ENCODE measurements at regions not wholly inside any gene's neighbourhood (a gene's known extent, or its start where the extent isn't known, plus 50 kb on each side); places are given as distances from the start of the nearest gene placed in this dataset.

GRCh38 chr10:129055225-129055624 is 411.8 kb upstream of the MGMT start:
- Histone ChIP-seq H3K4me3 (replicated peaks; ENCODE audit: low read depth, low read length) (no peak overlapping the region), H3K36me3 (ENCODE audit: control insufficient read depth, insufficient read depth, low read length) (no peaks in the 10 kb centered on the region), H3K27me3 (replicated peaks; ENCODE audit: control insufficient read depth, insufficient read depth, low read length) (no peaks in the 10 kb centered on the region)
- DNase-seq (ENCODE audit: extremely low read depth, insufficient read length): no peak
- no peak for TF ChIP-seq CTCF (IDR thresholded peaks at IDR 0.05; ENCODE audit: insufficient read depth, low read length, poor library complexity, severe bottlenecking)

GRCh38 chr10:129055986-129056385 is 411.1 kb upstream of the MGMT start:
- Histone ChIP-seq H3K27me3 (replicated peaks; ENCODE audit: control insufficient read depth, insufficient read depth, low read length) (no peaks in the 10 kb centered on the region), H3K36me3 (ENCODE audit: control insufficient read depth, insufficient read depth, low read length) (no peaks in the 10 kb centered on the region), H3K4me3 (replicated peaks; ENCODE audit: low read depth, low read length) (no peak overlapping the region)
- no peak for DNase-seq (ENCODE audit: extremely low read depth, insufficient read length)
- no peak for TF ChIP-seq CTCF (IDR thresholded peaks at IDR 0.05; ENCODE audit: insufficient read depth, low read length, poor library complexity, severe bottlenecking)

DNA sequence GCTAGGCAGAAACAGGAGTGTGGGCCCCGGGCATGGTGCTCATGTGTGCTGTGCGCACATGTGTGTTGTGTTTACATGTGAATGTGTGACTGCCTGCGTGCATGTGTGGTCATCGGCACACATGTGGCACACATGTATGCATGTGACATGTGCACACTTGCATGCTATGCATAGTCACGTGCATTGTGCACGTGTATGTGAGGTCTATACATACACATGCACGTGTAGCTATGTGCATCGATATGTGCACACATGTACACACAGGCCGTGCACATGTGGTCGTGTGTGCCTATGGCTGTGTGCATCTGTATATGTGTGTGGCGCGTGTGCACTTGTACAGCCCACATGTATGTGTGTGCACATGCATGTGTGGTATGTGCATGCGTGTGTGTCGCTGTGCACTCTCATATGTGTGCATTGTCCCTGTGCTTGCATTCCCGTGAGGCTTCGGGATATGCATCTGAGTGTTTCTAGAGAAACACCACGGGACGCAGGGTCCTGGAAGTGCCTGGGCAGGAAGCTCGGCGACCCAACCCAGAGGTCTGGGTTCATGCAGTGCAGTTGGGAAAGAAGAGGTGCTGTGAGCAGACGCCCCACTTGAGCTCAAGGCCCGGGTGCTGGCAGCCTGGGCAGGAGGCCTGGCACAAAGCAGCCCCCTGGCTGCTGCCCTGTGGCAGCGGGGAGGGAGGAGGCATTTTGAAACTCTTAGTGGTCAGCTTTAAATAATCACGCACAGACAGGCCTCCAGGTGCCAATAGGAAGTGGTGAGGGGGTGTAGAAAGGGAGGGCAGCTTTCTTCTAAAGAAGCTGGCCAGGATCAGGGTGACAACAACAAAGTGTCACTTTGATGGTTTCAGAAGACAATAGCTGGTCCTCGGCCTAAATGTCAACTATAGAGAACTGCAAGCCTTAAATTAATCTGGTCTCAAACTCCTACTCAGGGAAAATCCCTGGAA is 410.0 kb upstream of the MGMT start:
- no peak for DNase-seq (ENCODE audit: extremely low read depth, insufficient read length)
- H3K36me3 ChIP-seq (ENCODE audit: control insufficient read depth, insufficient read depth, low read length): no peaks in the 10 kb centered on the region

DNA sequence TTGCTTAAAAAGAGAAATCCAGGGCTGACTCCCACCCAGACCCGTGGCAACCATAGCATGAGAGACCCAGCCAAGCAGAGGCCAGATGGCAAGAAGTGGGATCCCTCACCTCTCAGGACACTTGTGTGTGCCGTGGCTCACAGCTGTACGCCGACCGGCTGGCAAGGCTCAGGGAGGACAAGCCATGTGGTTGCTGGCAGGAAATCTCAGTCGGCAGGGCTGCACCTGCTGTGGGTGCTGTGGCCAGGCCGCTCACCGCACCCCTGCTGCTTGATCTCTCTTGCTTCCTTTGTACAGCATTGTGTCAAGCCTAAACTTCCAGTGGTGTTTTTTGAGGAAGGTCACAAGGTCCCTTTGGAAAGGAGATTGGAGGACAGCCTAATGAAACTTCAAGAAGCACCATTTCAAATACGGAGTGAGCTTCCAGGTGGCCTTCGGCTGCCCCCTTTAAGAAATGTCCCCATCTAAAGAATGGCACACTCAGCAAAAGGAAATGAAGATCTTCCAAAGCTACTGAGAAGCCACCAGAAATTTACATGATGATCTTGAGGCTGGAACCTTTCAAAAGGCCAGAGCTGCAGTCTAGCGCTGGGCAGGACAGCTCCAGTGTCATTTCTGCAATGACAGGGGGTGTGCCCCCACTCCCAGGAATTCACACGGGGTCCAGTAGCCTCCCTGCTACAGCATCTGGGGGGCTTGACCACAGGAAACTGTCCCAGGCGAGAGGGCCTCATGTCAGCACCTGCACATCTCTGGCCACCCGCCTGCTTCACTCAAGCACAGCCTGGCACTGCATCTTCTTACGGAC is 409.0 kb upstream of the MGMT start:
- no peak overlapping the region for H3K4me3 ChIP-seq (replicated peaks; ENCODE audit: low read depth, low read length)
- no peak for TF ChIP-seq CTCF (IDR thresholded peaks at IDR 0.05; ENCODE audit: insufficient read depth, low read length, poor library complexity, severe bottlenecking)
- peak; percentile 46 for DNase-seq (ENCODE audit: extremely low read depth, insufficient read length)
- H3K36me3 ChIP-seq (ENCODE audit: control insufficient read depth, insufficient read depth, low read length): no peaks in the 10 kb centered on the region
- H3K27me3 ChIP-seq (replicated peaks; ENCODE audit: control insufficient read depth, insufficient read depth, low read length): no peaks in the 10 kb centered on the region

More for the DNA sequence above, 410.0 kb upstream of the MGMT start:
- no peaks in the 10 kb centered on the region for H3K27me3 ChIP-seq (replicated peaks; ENCODE audit: control insufficient read depth, insufficient read depth, low read length)
- H3K4me3 ChIP-seq (replicated peaks; ENCODE audit: low read depth, low read length): no peak overlapping the region
- TF ChIP-seq CTCF (IDR thresholded peaks at IDR 0.05; ENCODE audit: insufficient read depth, low read length, poor library complexity, severe bottlenecking): no peak

DNA sequence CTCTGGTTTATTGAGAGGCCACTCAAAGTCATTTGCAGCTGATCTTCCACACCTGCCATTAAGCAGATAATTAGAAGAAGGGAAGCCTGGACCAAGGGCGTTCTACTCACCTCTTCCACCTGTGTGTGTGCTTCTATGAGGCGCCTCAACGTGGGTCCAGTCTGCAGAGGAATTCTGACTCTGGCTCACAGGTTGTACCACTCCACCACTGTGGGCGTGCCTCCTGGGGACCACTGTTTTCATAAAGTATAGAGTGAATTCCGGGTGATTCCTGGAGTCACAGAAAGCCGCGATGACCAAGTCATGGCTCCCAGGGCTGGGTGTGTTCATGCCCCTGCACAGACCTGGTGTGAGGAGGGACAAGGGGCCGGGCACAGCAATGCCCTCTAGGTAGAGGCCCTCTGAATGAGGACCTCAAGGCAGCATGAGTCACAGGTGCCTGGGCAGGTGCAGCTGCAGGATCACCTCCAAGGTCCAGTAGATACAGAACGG is 408.3 kb upstream of the MGMT start:
- no peak for DNase-seq (ENCODE audit: extremely low read depth, insufficient read length)
- Histone ChIP-seq H3K27me3 (replicated peaks; ENCODE audit: control insufficient read depth, insufficient read depth, low read length) (no peaks in the 10 kb centered on the region), H3K4me3 (replicated peaks; ENCODE audit: low read depth, low read length) (no peak overlapping the region), H3K36me3 (ENCODE audit: control insufficient read depth, insufficient read depth, low read length) (no peaks in the 10 kb centered on the region)
- TF ChIP-seq CTCF (IDR thresholded peaks at IDR 0.05; ENCODE audit: insufficient read depth, low read length, poor library complexity, severe bottlenecking): no peak

Measured in GM06990 (cell line).